ENCODE measurements at regions not wholly inside any gene's neighbourhood (a gene's known extent, or its start where the extent isn't known, plus 50 kb on each side); places are given as distances from the start of the nearest gene placed in this dataset.

- no peak for TF ChIP-seq CTCF (conservative IDR thresholded peaks at IDR 0.05)
- no peak for TF ChIP-seq EZH2 (IDR thresholded peaks at IDR 0.05; ENCODE audit: low read depth)
These were observed 726.3 kb downstream of the TSN start for GRCh38 chr2:122481717-122482116.

Data from PC-9 (cell line).